DND-41 (cell line): ENCODE measurements at regions not wholly inside any gene's neighbourhood (a gene's known extent, or its start where the extent isn't known, plus 50 kb on each side); places are given as distances from the start of the nearest gene placed in this dataset.

Source experiments
- ATAC-seq: fragments of 200-7000 bp; cut with Tn5 transposase; 3 replicates; pipeline ENCODE4 v1.9.1; 2021; ENCODE audit warnings: low read depth; ENCODE audit not compliant: insufficient read depth
- DNase-seq: peaks from one replicate; pipeline ENCODE4 v3.0.0-alpha.2; 2020
- H2AFZ ChIP-seq: 2 replicates; pipeline ENCODE4 v1.6.0; 2012; ENCODE audit warnings: low read depth, low read length
- H3K27ac ChIP-seq: 2 replicates; pipeline ENCODE4 v1.5.1; 2012; ENCODE audit warnings: low read length, inconsistent platforms
- H3K27me3 ChIP-seq: fragments of 200-600 bp; sonication (generic); 2 replicates; pipeline ENCODE4 v1.6.0; 2012; ENCODE audit warnings: low read length, mild to moderate bottlenecking, inconsistent platforms; ENCODE audit not compliant: insufficient read depth, poor library complexity
- H3K36me3 ChIP-seq: 2 replicates; pipeline ENCODE4 v1.5.1; 2012; ENCODE audit warnings: low read length, inconsistent platforms; ENCODE audit not compliant: insufficient read depth
- H3K4me1 ChIP-seq: 2 replicates; pipeline ENCODE4 v1.5.1; 2012; ENCODE audit warnings: mild to moderate bottlenecking, low read length; ENCODE audit not compliant: insufficient read depth
- H3K4me2 ChIP-seq: 2 replicates; pipeline ENCODE4 v1.6.0; 2012; ENCODE audit warnings: mild to moderate bottlenecking, moderate library complexity, low read length, inconsistent platforms; ENCODE audit not compliant: insufficient read depth
- H3K4me3 ChIP-seq, 2 experiments: fragments of 200-600 bp in 1 of 2; shearing (Covaris generic) in 1 of 2; 2 replicates each; pipeline ENCODE4 v1.5.1; 2012 to 2016; ENCODE audit warnings: inconsistent platforms in 2 of 2, low read length in 2 of 2, mild to moderate bottlenecking in 2 of 2, low read depth in 1 of 2, moderate library complexity in 1 of 2
- H3K79me2 ChIP-seq: 2 replicates; pipeline ENCODE4 v1.6.0; 2012; ENCODE audit warnings: low read length, inconsistent platforms; ENCODE audit not compliant: insufficient read depth
- H3K9ac ChIP-seq: 2 replicates; pipeline ENCODE4 v1.6.0; 2012; ENCODE audit warnings: low read depth, mild to moderate bottlenecking, inconsistent platforms, low read length, moderate library complexity
- H3K9me3 ChIP-seq: 2 replicates; pipeline ENCODE4 v1.5.1; 2012; ENCODE audit warnings: low read length, moderate library complexity, mild to moderate bottlenecking, inconsistent platforms; ENCODE audit not compliant: insufficient read depth, severe bottlenecking
- H4K20me1 ChIP-seq: 2 replicates; pipeline ENCODE4 v1.6.0; 2012; ENCODE audit warnings: low read length; ENCODE audit not compliant: insufficient read depth
- EZH2 ChIP-seq: IDR thresholded peaks from 3 replicates; pipeline ENCODE4 v1.6.1; 2012; ENCODE audit warnings: borderline replicate concordance, low read depth, mild to moderate bottlenecking, moderate library complexity, low read length, inconsistent platforms; ENCODE audit not compliant: severe bottlenecking
- TF ChIP-seq, protein P1 (sequence below): IDR thresholded peaks from 2 replicates; pipeline ENCODE4 v1.5.1; 2012; ENCODE audit warnings: borderline replicate concordance, low read length, moderate library complexity, mild to moderate bottlenecking; ENCODE audit not compliant: poor library complexity, severe bottlenecking; ENCODE audit errors: extremely low read depth

- H3K9me3 ChIP-seq = no peaks in the 10 kb centered on the region
- no peak overlapping the region for H3K4me2 ChIP-seq
- no peaks in the 10 kb centered on the region for H3K79me2 ChIP-seq
- H3K36me3 ChIP-seq = no peaks in the 10 kb centered on the region
- H4K20me1 ChIP-seq = no peaks in the 10 kb centered on the region
- no peak overlapping the region for H2AFZ ChIP-seq
- DNase-seq (no peak), ATAC-seq (no peak)
- H3K27ac ChIP-seq = no peak overlapping the region
- H3K4me1 ChIP-seq = no peaks in the 10 kb centered on the region
- peaks cover 7% of the 10 kb centered on the region for H3K27me3 ChIP-seq
- H3K9ac ChIP-seq = no peak overlapping the region
- no peak overlapping the region for H3K4me3 ChIP-seq
- no peak for TF ChIP-seq EZH2
- TF ChIP-seq, protein P1, sequence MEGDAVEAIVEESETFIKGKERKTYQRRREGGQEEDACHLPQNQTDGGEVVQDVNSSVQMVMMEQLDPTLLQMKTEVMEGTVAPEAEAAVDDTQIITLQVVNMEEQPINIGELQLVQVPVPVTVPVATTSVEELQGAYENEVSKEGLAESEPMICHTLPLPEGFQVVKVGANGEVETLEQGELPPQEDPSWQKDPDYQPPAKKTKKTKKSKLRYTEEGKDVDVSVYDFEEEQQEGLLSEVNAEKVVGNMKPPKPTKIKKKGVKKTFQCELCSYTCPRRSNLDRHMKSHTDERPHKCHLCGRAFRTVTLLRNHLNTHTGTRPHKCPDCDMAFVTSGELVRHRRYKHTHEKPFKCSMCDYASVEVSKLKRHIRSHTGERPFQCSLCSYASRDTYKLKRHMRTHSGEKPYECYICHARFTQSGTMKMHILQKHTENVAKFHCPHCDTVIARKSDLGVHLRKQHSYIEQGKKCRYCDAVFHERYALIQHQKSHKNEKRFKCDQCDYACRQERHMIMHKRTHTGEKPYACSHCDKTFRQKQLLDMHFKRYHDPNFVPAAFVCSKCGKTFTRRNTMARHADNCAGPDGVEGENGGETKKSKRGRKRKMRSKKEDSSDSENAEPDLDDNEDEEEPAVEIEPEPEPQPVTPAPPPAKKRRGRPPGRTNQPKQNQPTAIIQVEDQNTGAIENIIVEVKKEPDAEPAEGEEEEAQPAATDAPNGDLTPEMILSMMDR = no peak
Measured at GRCh38 chr3:124276539-124277143, 284.7 kb upstream of the ROPN1 start.

GRCh38 chr3:124277144-124277890 is 285.4 kb upstream of the ROPN1 start:
- TF ChIP-seq EZH2 = no peak
- TF ChIP-seq, protein P1 = no peak
- no peak overlapping the region for H3K4me2 ChIP-seq
- H3K27me3 ChIP-seq = peaks cover 11% of the 10 kb centered on the region
- no peak overlapping the region for H3K9ac ChIP-seq
- H3K79me2 ChIP-seq = no peaks in the 10 kb centered on the region
- no peak overlapping the region for H3K4me3 ChIP-seq
- H3K4me1 ChIP-seq = no peaks in the 10 kb centered on the region
- H2AFZ ChIP-seq = no peak overlapping the region
- ATAC-seq = no peak
- no peak for DNase-seq
- no peak overlapping the region for H3K27ac ChIP-seq
- no peaks in the 10 kb centered on the region for H4K20me1 ChIP-seq
- H3K36me3 ChIP-seq = no peaks in the 10 kb centered on the region
- no peaks in the 10 kb centered on the region for H3K9me3 ChIP-seq

DNA sequence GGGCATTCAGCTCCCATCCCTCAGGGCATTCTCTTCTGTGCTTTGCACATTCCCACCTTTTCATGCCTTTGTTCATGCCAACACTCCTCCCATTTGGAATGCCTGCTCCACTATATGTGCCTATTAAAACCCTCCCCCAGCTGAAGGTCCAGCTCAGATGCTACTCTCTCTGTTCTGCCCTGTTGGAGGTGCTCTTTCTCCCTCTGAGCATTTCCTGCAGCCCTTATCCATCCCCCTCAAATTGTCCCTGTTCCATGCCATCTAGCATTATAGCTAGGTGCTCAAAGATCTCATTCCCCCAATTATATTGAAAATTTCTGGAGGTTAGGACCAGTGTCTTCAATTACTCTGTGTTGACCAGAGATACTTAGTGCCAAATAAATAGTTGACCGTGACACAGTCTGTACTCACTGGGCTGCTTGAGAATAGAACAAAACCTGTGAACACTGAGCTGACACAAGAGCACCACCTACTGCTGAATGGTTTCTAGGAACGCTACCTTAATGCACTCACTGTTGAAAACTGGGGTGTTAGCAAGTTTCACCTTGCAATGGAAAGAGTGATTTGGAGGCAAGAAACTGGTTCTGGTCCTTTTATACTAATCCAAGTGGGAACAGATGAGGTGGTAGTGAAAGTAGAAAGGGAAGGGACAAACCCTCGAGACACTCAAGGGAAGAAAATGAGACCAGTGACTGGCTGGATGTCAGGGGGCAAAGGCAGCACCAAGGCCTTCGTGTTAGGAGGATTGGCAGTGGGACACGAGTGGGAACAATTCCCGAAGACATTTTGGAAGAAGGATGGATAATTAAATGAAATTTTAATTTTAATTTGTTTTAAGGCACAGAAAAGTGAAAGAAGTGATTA is 289.8 kb upstream of the ROPN1 start:
- Histone ChIP-seq H3K27ac (no peak overlapping the region), H3K9me3 (no peaks in the 10 kb centered on the region), H3K27me3 (peaks cover 11% of the 10 kb centered on the region), H4K20me1 (no peaks in the 10 kb centered on the region), H3K4me1 (no peaks in the 10 kb centered on the region), H2AFZ (no peak overlapping the region), H3K9ac (no peak overlapping the region), H3K79me2 (no peaks in the 10 kb centered on the region), H3K36me3 (no peaks in the 10 kb centered on the region), H3K4me3 (no peak overlapping the region), H3K4me2 (no peak overlapping the region)
- TF ChIP-seq, protein P1 = peak; percentile 41
- TF ChIP-seq EZH2 = no peak
- DNase-seq = no peak
- no peak for ATAC-seq
